HepG2 (cell line): ENCODE measurements at regions not wholly inside any gene's neighbourhood (a gene's known extent, or its start where the extent isn't known, plus 50 kb on each side); places are given as distances from the start of the nearest gene placed in this dataset.

Source experiments
- ATAC-seq: fragments of 200-7000 bp; cut with Tn5 transposase; 3 replicates; pipeline ENCODE4 v1.9.1; 2020; ENCODE audit warnings: mild to moderate bottlenecking, moderate library complexity
- BruUV-seq: library from RNA; stranded (reverse); fragments of 400-500 nt; replicated peaks from 2 replicates; lab custom pipeline; 2021; lab: Mats Ljungman, UMichigan
- CTCF ChIA-PET: fragments of 300-600 bp; formaldehyde crosslinking; extraction: SDS; loops from one replicate; lab custom pipeline; 2021; ENCODE audit warnings: low total read pairs, inconsistent platforms, low intra/inter-chr PET ratio; lab: Yijun Ruan, JAX
- POLR2A ChIA-PET: fragments of 350-600 bp; sonication (Branson Sonifier 250); formaldehyde crosslinking; loops from one replicate; lab custom pipeline; 2020; ENCODE audit warnings: antibody characterized with exemption, inconsistent platforms; lab: Yijun Ruan, JAX
- DNase-seq: peaks from one replicate; pipeline ENCODE4 v3.0.0-alpha.2; 2015; ENCODE audit warnings: low spot score
- FAIRE-seq: peaks from 3 replicates; lab custom pipeline; 2011; peaks lifted over from hg19 to GRCh38; lab: Jason Lieb, UNC
- H2AFZ ChIP-seq: one replicate; pipeline ENCODE4 v1.6.1; 2011; ENCODE audit warnings: low read length, inconsistent platforms
- H3K27ac ChIP-seq: fragments of 300-600 bp; 3 replicates; pipeline ENCODE4 v1.8.0; 2011; ENCODE audit warnings: mixed run types, mild to moderate bottlenecking, mixed read lengths, low read length, inconsistent platforms; ENCODE audit not compliant: insufficient read depth; ENCODE audit errors: extremely low read length
- H3K27me3 ChIP-seq, 2 experiments: fragments of 200-600 bp in 1 of 2; 2 replicates in 1 of 2; 3 replicates in 1 of 2; pipeline versions ENCODE4 v1.6.0 to v1.8.0; 2011; ENCODE audit warnings: low read length in 2 of 2, mild to moderate bottlenecking in 2 of 2, moderate library complexity in 2 of 2, inconsistent platforms in 1 of 2; ENCODE audit not compliant: insufficient read depth in 2 of 2, control insufficient read depth in 1 of 2
- H3K36me3 ChIP-seq, 2 experiments: fragments of 200-600 bp in 1 of 2; replicated peaks in 1 of 2; 2 replicates in 1 of 2; 3 replicates in 1 of 2; pipeline versions ENCODE4 v1.5.1 to v1.8.0; 2011; ENCODE audit warnings: low read length in 2 of 2, inconsistent platforms in 1 of 2; ENCODE audit not compliant: insufficient read depth in 2 of 2, control insufficient read depth in 1 of 2
- H3K4me1 ChIP-seq: 2 replicates; pipeline ENCODE4 v1.5.1; 2012; ENCODE audit warnings: low read length, inconsistent platforms; ENCODE audit not compliant: insufficient read depth
- H3K4me2 ChIP-seq: 2 replicates; pipeline ENCODE4 v1.6.0; 2011; ENCODE audit warnings: low read depth, low read length, inconsistent platforms
- H3K4me3 ChIP-seq, 3 experiments: fragments of 200-600 bp in 1 of 3; sonication (generic), shearing (Covaris generic) in 1 of 3; replicated peaks in 1 of 3; 2 replicates each; pipeline ENCODE4 v1.5.1; 2011 to 2016; ENCODE audit warnings: low read length in 3 of 3, inconsistent platforms in 2 of 3, low read depth in 2 of 3, mild to moderate bottlenecking in 2 of 3, control low read depth in 1 of 3, mixed read lengths in 1 of 3; ENCODE audit not compliant: insufficient read depth in 1 of 3
- H3K79me2 ChIP-seq: one replicate; pipeline ENCODE4 v1.6.1; 2011; ENCODE audit warnings: low read length, inconsistent platforms; ENCODE audit not compliant: insufficient read depth
- H3K9ac ChIP-seq: 2 replicates; pipeline ENCODE4 v1.6.0; 2011; ENCODE audit warnings: mild to moderate bottlenecking, low read depth, low read length, inconsistent platforms; ENCODE audit not compliant: insufficient read depth
- H3K9me3 ChIP-seq: 2 replicates; pipeline ENCODE4 v1.5.1; 2012; ENCODE audit warnings: mild to moderate bottlenecking, low read length
- H4K20me1 ChIP-seq: 2 replicates; pipeline ENCODE4 v1.6.0; 2011; ENCODE audit warnings: inconsistent platforms, mild to moderate bottlenecking, low read length, moderate library complexity; ENCODE audit not compliant: insufficient read depth
- ATF7-NPFF ChIP-seq: sonication (generic); formaldehyde crosslinking; IDR thresholded peaks from 2 replicates; pipeline ENCODE4 v1.8.1; 2023; ENCODE audit warnings: mild to moderate bottlenecking, low read depth, missing genetic modification reagents, moderate library complexity
- CREB1 ChIP-seq, 2 experiments: fragments of 450-650 bp in 1 of 2; IDR thresholded peaks; 2 replicates each; pipeline ENCODE4 v1.6.1; 2016 to 2017; ENCODE audit warnings: control low read depth in 1 of 2, mild to moderate bottlenecking in 1 of 2, missing compliant biosample characterization in 1 of 2, missing genetic modification characterization in 1 of 2
- FOSL2 ChIP-seq: sonication (generic); formaldehyde crosslinking; IDR thresholded peaks from 2 replicates; pipeline ENCODE4 v1.4.0; 2020; ENCODE audit warnings: missing genetic modification reagents
- GATA4 ChIP-seq: sonication (generic); IDR thresholded peaks from 2 replicates; pipeline ENCODE4 v1.6.1; 2016; ENCODE audit warnings: antibody characterized with exemption, low read depth, borderline replicate concordance
- HNF4A ChIP-seq: sonication (generic); formaldehyde crosslinking; IDR thresholded peaks from 2 replicates; pipeline ENCODE4 v1.4.0; 2020; ENCODE audit warnings: missing genetic modification reagents
- HOXA9 ChIP-seq: sonication (generic); formaldehyde crosslinking; IDR thresholded peaks from 2 replicates; pipeline ENCODE4 v1.8.1; 2022; ENCODE audit warnings: missing genetic modification reagents, mild to moderate bottlenecking, moderate library complexity, borderline replicate concordance
- JARID2 ChIP-seq: sonication (generic); formaldehyde crosslinking; IDR thresholded peaks from 2 replicates; pipeline ENCODE4 v1.8.1; 2023; ENCODE audit warnings: missing genetic modification reagents, inconsistent platforms; ENCODE audit not compliant: insufficient replicate concordance
- RBM22 ChIP-seq: fragments of 200-400 bp; formaldehyde crosslinking; optimal IDR thresholded peaks from 2 replicates; pipeline ENCODE3; 2017; ENCODE audit warnings: mild to moderate bottlenecking, low read length, moderate library complexity
- SAP130 ChIP-seq: IDR thresholded peaks from 2 replicates; pipeline ENCODE4 v1.6.1; 2016; ENCODE audit warnings: low read depth
- SMARCC2 ChIP-seq: fragments of 450-650 bp; IDR thresholded peaks from 2 replicates; pipeline ENCODE4 v1.6.1; 2017; ENCODE audit warnings: antibody characterized with exemption, mild to moderate bottlenecking
- SNRNP70 ChIP-seq: fragments of 200-400 bp; formaldehyde crosslinking; IDR thresholded peaks from 2 replicates; pipeline ENCODE4 v1.6.1; 2017; ENCODE audit warnings: mild to moderate bottlenecking, low read depth, low read length, moderate library complexity
- TAF1 ChIP-seq: sonication (generic); formaldehyde crosslinking; IDR thresholded peaks from 2 replicates; pipeline ENCODE4 v1.4.0; 2020; ENCODE audit warnings: missing genetic modification reagents
- TCF12 ChIP-seq, 2 experiments: fragments of 450-650 bp in 1 of 2; sonication (generic) in 1 of 2; formaldehyde crosslinking in 1 of 2; IDR thresholded peaks; 2 replicates each; pipeline versions ENCODE4 v1.6.1 to v1.8.0; 2017 to 2022; ENCODE audit warnings: antibody characterized with exemption in 1 of 2, mild to moderate bottlenecking in 1 of 2, missing genetic modification reagents in 1 of 2, moderate library complexity in 1 of 2
- ZFX ChIP-seq: sonication (generic); formaldehyde crosslinking; IDR thresholded peaks from 2 replicates; pipeline ENCODE4 v1.4.0; 2020; ENCODE audit warnings: mild to moderate bottlenecking, low read depth, missing genetic modification reagents, moderate library complexity
- ZNF160 ChIP-seq: sonication (generic); formaldehyde crosslinking; IDR thresholded peaks from 2 replicates; pipeline ENCODE4 v1.8.0; 2022; ENCODE audit warnings: mild to moderate bottlenecking, inconsistent platforms, missing genetic modification reagents
- ZNF17 ChIP-seq: sonication (generic); formaldehyde crosslinking; IDR thresholded peaks from 2 replicates; pipeline ENCODE4 v1.5.0; 2020; ENCODE audit warnings: mild to moderate bottlenecking, missing genetic modification reagents
- ZNF709 ChIP-seq: sonication (generic); formaldehyde crosslinking; IDR thresholded peaks from 2 replicates; pipeline ENCODE4 v1.5.0; 2020; ENCODE audit warnings: mild to moderate bottlenecking, missing genetic modification reagents
- WGBS: methylation state at CpG from one replicate; pipeline ENCODE4 v1.1.6; 2017; ENCODE audit warnings: low lambda C conversion rate; 5-methylcytosine and 5-hydroxymethylcytosine counted together
- in situ Hi-C: cut with HindIII; loops from 2 replicates; pipeline ENCODE4 v1.10.0; 2017; ENCODE audit warnings: low pct_unique_long_range_greater_than_20kb; ENCODE audit not compliant: extremely low pct_ligation_motif_present
- intact Hi-C: fragments of 100-400 bp; cut with micrococcal nuclease; formaldehyde crosslinking; loops from one replicate; pipeline ENCODE4 v1.10.0; 2022; ENCODE audit not compliant: unreplicated experiment
- TF ChIP-seq, protein P1 (sequence below): IDR thresholded peaks from 2 replicates; pipeline ENCODE4 v1.6.1; 2016
- TF ChIP-seq, protein P2 (sequence below): sonication (generic); formaldehyde crosslinking; IDR thresholded peaks from 2 replicates; pipeline ENCODE4 v1.5.0; 2020; ENCODE audit warnings: missing genetic modification reagents

DNA sequence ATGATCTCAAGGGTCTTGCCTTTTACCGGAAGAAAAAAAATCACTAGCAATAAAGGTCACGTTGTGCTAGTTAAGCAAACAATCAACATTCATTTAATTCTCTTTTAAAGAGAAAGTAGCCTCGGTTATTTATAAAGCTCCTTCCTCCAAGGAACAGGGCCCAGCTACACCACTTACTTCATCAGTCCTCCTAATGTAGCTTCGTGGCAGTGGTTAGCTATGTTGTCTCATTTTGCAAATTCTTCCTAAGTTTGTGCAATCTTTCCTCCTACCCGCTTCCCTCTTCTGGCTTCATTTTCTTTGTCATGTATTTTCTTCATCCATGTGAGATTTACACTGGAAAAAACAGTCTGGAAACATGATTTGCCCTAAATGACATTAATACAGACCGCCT, 554.2 kb downstream of the NUF2 start:
- no peak overlapping the region for H3K9ac ChIP-seq
- H3K4me3 ChIP-seq: no peak overlapping the region
- ChIA-PET CTCF (no interaction called here), POLR2A (no interaction called here)
- TF ChIP-seq TCF12 (IDR thresholded peaks at IDR 0.05): no peak
- TF ChIP-seq TCF12 (CRISPR knock-in tag; IDR thresholded peaks at IDR 0.05): no peak
- no peak for TF ChIP-seq ZNF160 (CRISPR knock-in tag)
- TF ChIP-seq SAP130 (CRISPR knock-in tag): no peak
- TF ChIP-seq, protein P1, sequence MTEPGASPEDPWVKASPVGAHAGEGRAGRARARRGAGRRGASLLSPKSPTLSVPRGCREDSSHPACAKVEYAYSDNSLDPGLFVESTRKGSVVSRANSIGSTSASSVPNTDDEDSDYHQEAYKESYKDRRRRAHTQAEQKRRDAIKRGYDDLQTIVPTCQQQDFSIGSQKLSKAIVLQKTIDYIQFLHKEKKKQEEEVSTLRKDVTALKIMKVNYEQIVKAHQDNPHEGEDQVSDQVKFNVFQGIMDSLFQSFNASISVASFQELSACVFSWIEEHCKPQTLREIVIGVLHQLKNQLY (CRISPR knock-in tag): no peak
- no peak for TF ChIP-seq FOSL2 (CRISPR knock-in tag)
- TF ChIP-seq SMARCC2: no peak
- no peak for TF ChIP-seq ZNF17
- no peak for TF ChIP-seq HOXA9 (CRISPR knock-in tag)
- H3K79me2 ChIP-seq: no peaks in the 10 kb centered on the region
- H2AFZ ChIP-seq: no peak overlapping the region
- no peaks in the 10 kb centered on the region for H4K20me1 ChIP-seq
- FAIRE-seq (no peak), ATAC-seq (no peak), DNase-seq (no peak)
- peaks cover 85% of the 10 kb centered on the region for H3K9me3 ChIP-seq
- H3K4me2 ChIP-seq: no peak overlapping the region
- intact Hi-C loops (no loop called here), in situ Hi-C loops (no loop called here)
- WGBS: 3% methylated on average over 6 of the region's 6 CpGs
- H3K27me3 ChIP-seq: no peaks in the 10 kb centered on the region
- no peaks in the 10 kb centered on the region for H3K4me1 ChIP-seq
- no peak overlapping the region for H3K27ac ChIP-seq
- no peaks in the 10 kb centered on the region for H3K36me3 ChIP-seq
- no TSS peak for BruUV-seq

DNA sequence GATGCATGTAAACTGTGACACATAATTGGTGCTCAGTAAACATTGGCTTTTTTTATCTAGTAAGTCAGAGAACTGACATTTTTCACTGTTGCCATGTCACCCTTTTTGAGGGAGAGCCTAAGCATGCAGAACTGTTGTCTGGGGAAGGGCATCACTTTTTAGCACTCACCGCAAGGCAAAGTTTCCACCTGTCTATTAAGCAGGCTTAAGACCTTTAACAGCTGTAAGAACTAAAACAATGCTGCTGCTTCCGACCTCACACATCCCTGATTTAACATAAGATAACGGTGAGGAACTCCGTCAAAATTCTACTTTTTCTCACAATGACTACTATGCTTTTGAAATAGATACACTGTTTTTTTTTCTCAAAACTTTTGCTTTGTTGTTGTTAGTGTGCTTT, 554.8 kb downstream of the NUF2 start:
- ChIA-PET POLR2A (no interaction called here), CTCF (no interaction called here)
- H3K79me2 ChIP-seq: no peaks in the 10 kb centered on the region
- no peaks in the 10 kb centered on the region for H3K27me3 ChIP-seq
- no TSS peak for BruUV-seq
- no peak overlapping the region for H3K4me2 ChIP-seq
- intact Hi-C loops: no loop called here
- FAIRE-seq (no peak), ATAC-seq (no peak), DNase-seq (no peak)
- WGBS: 25% methylated on average over 4 of the region's 4 CpGs
- no peak overlapping the region for H3K4me3 ChIP-seq
- in situ Hi-C loops: no loop called here
- H3K9ac ChIP-seq: no peak overlapping the region
- no peaks in the 10 kb centered on the region for H4K20me1 ChIP-seq
- peaks cover 87% of the 10 kb centered on the region for H3K9me3 ChIP-seq
- H3K27ac ChIP-seq: no peak overlapping the region
- H3K4me1 ChIP-seq: no peaks in the 10 kb centered on the region
- H2AFZ ChIP-seq: no peak overlapping the region
- H3K36me3 ChIP-seq: no peaks in the 10 kb centered on the region
- TF ChIP-seq, protein P2, sequence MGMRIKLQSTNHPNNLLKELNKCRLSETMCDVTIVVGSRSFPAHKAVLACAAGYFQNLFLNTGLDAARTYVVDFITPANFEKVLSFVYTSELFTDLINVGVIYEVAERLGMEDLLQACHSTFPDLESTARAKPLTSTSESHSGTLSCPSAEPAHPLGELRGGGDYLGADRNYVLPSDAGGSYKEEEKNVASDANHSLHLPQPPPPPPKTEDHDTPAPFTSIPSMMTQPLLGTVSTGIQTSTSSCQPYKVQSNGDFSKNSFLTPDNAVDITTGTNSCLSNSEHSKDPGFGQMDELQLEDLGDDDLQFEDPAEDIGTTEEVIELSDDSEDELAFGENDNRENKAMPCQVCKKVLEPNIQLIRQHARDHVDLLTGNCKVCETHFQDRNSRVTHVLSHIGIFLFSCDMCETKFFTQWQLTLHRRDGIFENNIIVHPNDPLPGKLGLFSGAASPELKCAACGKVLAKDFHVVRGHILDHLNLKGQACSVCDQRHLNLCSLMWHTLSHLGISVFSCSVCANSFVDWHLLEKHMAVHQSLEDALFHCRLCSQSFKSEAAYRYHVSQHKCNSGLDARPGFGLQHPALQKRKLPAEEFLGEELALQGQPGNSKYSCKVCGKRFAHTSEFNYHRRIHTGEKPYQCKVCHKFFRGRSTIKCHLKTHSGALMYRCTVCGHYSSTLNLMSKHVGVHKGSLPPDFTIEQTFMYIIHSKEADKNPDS (CRISPR knock-in tag): no peak
- no peak for TF ChIP-seq CREB1 (IDR thresholded peaks at IDR 0.05)
- no peak for TF ChIP-seq CREB1 (CRISPR knock-in tag; IDR thresholded peaks at IDR 0.05)
- no peak for TF ChIP-seq HNF4A
- TF ChIP-seq ZFX (CRISPR knock-in tag): no peak
- no peak for TF ChIP-seq GATA4
- TF ChIP-seq ATF7-NPFF (CRISPR knock-in tag): no peak
- TF ChIP-seq RBM22: no peak
- no peak for TF ChIP-seq SNRNP70
- TF ChIP-seq TAF1 (CRISPR knock-in tag): no peak
- TF ChIP-seq ZNF709 (CRISPR knock-in tag): no peak
- TF ChIP-seq JARID2 (CRISPR knock-in tag): no peak
